ENCODE measurements at regions not wholly inside any gene's neighbourhood (a gene's known extent, or its start where the extent isn't known, plus 50 kb on each side); places are given as distances from the start of the nearest gene placed in this dataset.

DNA sequence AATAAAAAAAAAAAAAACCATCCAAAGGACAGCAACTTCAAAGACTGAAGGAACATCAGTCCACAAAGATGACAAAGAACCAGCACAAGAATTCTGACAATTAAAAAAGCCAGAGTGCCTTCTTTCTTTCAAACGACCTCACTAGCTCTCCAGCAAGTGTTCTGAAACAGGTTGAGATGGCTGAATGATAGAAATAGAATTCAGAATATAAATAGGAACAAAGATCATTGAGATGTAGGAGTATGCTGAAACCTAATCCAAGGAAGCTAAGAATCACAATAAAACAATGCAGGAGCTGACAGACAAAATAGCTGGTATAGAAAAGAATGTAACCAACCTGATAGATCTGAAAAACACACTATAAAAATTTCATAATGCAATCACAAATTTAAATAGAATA, 218.2 kb downstream of the GIPC2 start:
- CTCF ChIA-PET, result interaction anchor here (0.6 to 0.7 kb wide), 2 partner anchors 111 to 890 kb away, joined by 3 to 4 read pairs; no protein-coding TSS in a partner anchor
- TF ChIP-seq, protein P1, sequence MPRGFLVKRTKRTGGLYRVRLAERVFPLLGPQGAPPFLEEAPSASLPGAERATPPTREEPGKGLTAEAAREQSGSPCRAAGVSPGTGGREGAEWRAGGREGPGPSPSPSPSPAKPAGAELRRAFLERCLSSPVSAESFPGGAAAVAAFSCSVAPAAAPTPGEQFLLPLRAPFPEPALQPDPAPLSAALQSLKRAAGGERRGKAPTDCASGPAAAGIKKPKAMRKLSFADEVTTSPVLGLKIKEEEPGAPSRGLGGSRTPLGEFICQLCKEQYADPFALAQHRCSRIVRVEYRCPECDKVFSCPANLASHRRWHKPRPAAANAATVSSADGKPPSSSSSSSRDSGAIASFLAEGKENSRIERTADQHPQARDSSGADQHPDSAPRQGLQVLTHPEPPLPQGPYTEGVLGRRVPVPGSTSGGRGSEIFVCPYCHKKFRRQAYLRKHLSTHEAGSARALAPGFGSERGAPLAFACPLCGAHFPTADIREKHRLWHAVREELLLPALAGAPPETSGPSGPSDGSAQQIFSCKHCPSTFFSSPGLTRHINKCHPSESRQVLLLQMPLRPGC (tag by site-specific recombination; IDR thresholded peaks at IDR 0.05), result no peak
- TF ChIP-seq ZNF629 (tag by site-specific recombination; IDR thresholded peaks at IDR 0.05) (no peak), ZNF530 (tag by site-specific recombination; IDR thresholded peaks at IDR 0.05; ENCODE audit: low read depth) (no peak), SP2 (tag by site-specific recombination; IDR thresholded peaks at IDR 0.05) (no peak), ZNF654 (tag by site-specific recombination; IDR thresholded peaks at IDR 0.05; ENCODE audit: low read depth) (no peak), ZNF830 (tag by site-specific recombination; IDR thresholded peaks at IDR 0.05; ENCODE audit: low read depth) (no peak), ZNF747 (tag by site-specific recombination; IDR thresholded peaks at IDR 0.05) (no peak), MZF1 (tag by site-specific recombination; IDR thresholded peaks at IDR 0.05; ENCODE audit: borderline replicate concordance) (no peak), ZNF529 (tag by site-specific recombination; IDR thresholded peaks at IDR 0.05; ENCODE audit: insufficient replicate concordance) (no peak), YY1 (tag by site-specific recombination; IDR thresholded peaks at IDR 0.05) (no peak), ZNF626 (tag by site-specific recombination; IDR thresholded peaks at IDR 0.05) (no peak), ZNF169 (tag by site-specific recombination; IDR thresholded peaks at IDR 0.05) (no peak), ZNF266 (tag by site-specific recombination; IDR thresholded peaks at IDR 0.05; ENCODE audit: low read depth) (no peak)
- TF ChIP-seq, protein P2, sequence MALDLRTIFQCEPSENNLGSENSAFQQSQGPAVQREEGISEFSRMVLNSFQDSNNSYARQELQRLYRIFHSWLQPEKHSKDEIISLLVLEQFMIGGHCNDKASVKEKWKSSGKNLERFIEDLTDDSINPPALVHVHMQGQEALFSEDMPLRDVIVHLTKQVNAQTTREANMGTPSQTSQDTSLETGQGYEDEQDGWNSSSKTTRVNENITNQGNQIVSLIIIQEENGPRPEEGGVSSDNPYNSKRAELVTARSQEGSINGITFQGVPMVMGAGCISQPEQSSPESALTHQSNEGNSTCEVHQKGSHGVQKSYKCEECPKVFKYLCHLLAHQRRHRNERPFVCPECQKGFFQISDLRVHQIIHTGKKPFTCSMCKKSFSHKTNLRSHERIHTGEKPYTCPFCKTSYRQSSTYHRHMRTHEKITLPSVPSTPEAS (tag by site-specific recombination; IDR thresholded peaks at IDR 0.05), result no peak
- TF ChIP-seq, protein P3, sequence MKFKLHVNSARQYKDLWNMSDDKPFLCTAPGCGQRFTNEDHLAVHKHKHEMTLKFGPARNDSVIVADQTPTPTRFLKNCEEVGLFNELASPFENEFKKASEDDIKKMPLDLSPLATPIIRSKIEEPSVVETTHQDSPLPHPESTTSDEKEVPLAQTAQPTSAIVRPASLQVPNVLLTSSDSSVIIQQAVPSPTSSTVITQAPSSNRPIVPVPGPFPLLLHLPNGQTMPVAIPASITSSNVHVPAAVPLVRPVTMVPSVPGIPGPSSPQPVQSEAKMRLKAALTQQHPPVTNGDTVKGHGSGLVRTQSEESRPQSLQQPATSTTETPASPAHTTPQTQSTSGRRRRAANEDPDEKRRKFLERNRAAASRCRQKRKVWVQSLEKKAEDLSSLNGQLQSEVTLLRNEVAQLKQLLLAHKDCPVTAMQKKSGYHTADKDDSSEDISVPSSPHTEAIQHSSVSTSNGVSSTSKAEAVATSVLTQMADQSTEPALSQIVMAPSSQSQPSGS (tag by site-specific recombination; IDR thresholded peaks at IDR 0.05; ENCODE audit: low read depth), result no peak
- TF ChIP-seq, protein P4, sequence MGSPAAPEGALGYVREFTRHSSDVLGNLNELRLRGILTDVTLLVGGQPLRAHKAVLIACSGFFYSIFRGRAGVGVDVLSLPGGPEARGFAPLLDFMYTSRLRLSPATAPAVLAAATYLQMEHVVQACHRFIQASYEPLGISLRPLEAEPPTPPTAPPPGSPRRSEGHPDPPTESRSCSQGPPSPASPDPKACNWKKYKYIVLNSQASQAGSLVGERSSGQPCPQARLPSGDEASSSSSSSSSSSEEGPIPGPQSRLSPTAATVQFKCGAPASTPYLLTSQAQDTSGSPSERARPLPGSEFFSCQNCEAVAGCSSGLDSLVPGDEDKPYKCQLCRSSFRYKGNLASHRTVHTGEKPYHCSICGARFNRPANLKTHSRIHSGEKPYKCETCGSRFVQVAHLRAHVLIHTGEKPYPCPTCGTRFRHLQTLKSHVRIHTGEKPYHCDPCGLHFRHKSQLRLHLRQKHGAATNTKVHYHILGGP (tag by site-specific recombination; IDR thresholded peaks at IDR 0.05), result no peak
- TF ChIP-seq, protein P5, sequence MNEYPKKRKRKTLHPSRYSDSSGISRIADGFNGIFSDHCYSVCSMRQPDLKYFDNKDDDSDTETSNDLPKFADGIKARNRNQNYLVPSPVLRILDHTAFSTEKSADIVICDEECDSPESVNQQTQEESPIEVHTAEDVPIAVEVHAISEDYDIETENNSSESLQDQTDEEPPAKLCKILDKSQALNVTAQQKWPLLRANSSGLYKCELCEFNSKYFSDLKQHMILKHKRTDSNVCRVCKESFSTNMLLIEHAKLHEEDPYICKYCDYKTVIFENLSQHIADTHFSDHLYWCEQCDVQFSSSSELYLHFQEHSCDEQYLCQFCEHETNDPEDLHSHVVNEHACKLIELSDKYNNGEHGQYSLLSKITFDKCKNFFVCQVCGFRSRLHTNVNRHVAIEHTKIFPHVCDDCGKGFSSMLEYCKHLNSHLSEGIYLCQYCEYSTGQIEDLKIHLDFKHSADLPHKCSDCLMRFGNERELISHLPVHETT (tag by site-specific recombination; IDR thresholded peaks at IDR 0.05), result no peak
- Histone ChIP-seq H3K4me3 (ENCODE audit: low read depth, low read length) (no peak overlapping the region), H3K27ac (ENCODE audit: extremely low read depth, low read depth, low read length) (no peak overlapping the region), H3K36me3 (ENCODE audit: control insufficient read depth in 2 of 2, insufficient read depth in 1 of 2, low read length in 2 of 2) (no peaks in the 10 kb centered on the region), H3K9me3 (ENCODE audit: control insufficient read depth, insufficient read depth, low read depth, low read length) (no peaks in the 10 kb centered on the region), H3K4me1 (ENCODE audit: control insufficient read depth, insufficient read depth, low read length) (no peaks in the 10 kb centered on the region)
- POLR2A ChIA-PET, result no interaction called here

DNA sequence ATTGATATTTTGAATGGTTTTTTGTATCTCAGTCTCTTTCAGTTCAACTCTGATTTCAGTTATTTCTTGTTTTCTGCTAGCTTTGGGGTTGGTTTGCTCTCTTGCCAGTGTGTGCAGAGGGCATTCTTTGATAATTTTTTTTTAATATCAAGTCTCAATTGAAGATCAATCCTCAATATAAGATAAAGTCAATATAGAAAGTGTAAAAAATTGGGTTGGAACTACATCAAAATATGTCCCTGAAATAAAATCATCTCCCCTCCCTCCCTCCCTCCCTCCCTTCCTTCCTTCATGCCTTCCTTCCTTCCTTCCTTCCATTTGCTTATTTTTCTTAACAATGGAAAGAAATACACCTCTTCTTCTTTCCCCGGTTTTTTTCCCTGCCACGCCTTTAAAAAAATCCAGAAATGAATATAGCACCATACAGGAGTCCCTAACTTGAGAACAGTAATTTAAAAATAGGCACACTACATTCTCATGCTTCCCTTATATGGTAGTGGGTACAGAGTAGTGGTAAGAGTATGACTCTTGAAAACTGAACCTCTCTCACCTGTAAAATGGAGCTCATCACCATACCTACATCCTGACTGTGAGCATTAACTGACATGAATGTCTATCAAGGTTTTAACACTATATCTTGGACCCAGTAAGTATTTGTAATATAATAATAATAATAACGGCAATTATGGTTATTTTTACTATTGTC, 221.9 kb downstream of the GIPC2 start:
- ChIA-PET CTCF (interaction anchor here (0.9 to 1.0 kb wide), 2 partner anchors 122 to 319 kb away, joined by 3 read pairs; no protein-coding TSS in a partner anchor), POLR2A (no interaction called here)
- TF ChIP-seq RBAK (tag by site-specific recombination; IDR thresholded peaks at IDR 0.05) (no peak), ZNF623 (tag by site-specific recombination; IDR thresholded peaks at IDR 0.05) (no peak), ZNF223 (tag by site-specific recombination; IDR thresholded peaks at IDR 0.05) (no peak)

More for the DNA sequence above, 221.9 kb downstream of the GIPC2 start:
- H3K36me3 ChIP-seq (ENCODE audit: control insufficient read depth in 2 of 2, insufficient read depth in 1 of 2, low read length in 2 of 2), result no peaks in the 10 kb centered on the region
- H3K9me3 ChIP-seq (ENCODE audit: control insufficient read depth, insufficient read depth, low read depth, low read length), result no peaks in the 10 kb centered on the region
- H3K27ac ChIP-seq (ENCODE audit: extremely low read depth, low read depth, low read length), result no peak overlapping the region
- no peaks in the 10 kb centered on the region for H3K4me1 ChIP-seq (ENCODE audit: control insufficient read depth, insufficient read depth, low read length)
- H3K4me3 ChIP-seq (ENCODE audit: low read depth, low read length), result no peak overlapping the region

Measured in HEK293 (cell line).